PC-9 (cell line): ENCODE measurements at regions not wholly inside any gene's neighbourhood (a gene's known extent, or its start where the extent isn't known, plus 50 kb on each side); places are given as distances from the start of the nearest gene placed in this dataset.

Experiments
- EZH2 ChIP-seq: fragments of 200-600 bp; sonication (generic); IDR thresholded peaks from 2 replicates; pipeline ENCODE4 v1.8.0; 2017; ENCODE audit warnings: antibody characterized with exemption, low read depth
- TF ChIP-seq, protein P1 (sequence below): fragments of 200-600 bp; sonication (generic); conservative IDR thresholded peaks from 2 replicates; pipeline ENCODE4 v1.6.1; 2017; ENCODE audit warnings: mixed run types, antibody characterized with exemption, mild to moderate bottlenecking, moderate library complexity

DNA sequence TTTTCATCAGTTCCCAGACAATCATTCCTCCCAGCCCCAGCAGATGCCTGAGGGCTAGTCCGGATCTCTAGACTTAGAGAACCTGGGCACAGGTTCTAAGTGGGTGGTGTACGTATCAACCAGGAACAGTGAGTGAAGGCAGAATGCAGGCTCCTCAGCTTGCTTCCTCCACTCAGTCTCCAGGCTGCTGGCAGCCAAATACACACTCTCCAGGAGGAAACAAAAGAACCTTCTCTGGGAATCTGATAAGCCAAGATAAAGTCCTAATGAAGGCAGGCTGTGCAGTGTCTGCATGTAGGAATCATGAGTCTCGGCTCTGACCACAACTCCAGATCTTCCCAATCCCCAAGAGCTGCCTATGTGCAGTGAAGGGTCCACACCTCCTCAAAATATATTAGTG, 245.7 kb downstream of the SP3 start:
- TF ChIP-seq, protein P1, sequence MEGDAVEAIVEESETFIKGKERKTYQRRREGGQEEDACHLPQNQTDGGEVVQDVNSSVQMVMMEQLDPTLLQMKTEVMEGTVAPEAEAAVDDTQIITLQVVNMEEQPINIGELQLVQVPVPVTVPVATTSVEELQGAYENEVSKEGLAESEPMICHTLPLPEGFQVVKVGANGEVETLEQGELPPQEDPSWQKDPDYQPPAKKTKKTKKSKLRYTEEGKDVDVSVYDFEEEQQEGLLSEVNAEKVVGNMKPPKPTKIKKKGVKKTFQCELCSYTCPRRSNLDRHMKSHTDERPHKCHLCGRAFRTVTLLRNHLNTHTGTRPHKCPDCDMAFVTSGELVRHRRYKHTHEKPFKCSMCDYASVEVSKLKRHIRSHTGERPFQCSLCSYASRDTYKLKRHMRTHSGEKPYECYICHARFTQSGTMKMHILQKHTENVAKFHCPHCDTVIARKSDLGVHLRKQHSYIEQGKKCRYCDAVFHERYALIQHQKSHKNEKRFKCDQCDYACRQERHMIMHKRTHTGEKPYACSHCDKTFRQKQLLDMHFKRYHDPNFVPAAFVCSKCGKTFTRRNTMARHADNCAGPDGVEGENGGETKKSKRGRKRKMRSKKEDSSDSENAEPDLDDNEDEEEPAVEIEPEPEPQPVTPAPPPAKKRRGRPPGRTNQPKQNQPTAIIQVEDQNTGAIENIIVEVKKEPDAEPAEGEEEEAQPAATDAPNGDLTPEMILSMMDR, result no peak
- TF ChIP-seq EZH2, result no peak
